GM19035 (cell line): ENCODE measurements at regions not wholly inside any gene's neighbourhood (a gene's known extent, or its start where the extent isn't known, plus 50 kb on each side); places are given as distances from the start of the nearest gene placed in this dataset.

Experiments used
- ATAC-seq: cut with Tn5 transposase; IDR thresholded peaks from one replicate; pipeline ENCODE4 v1.9.1; 2021; ENCODE audit not compliant: unreplicated experiment

GRCh38 chr11:122451911-122452310 is 203.6 kb upstream of the UBASH3B start:
- ATAC-seq, result no peak

GRCh38 chr11:122441666-122442035 is 213.9 kb upstream of the UBASH3B start:
- ATAC-seq, result no peak

GRCh38 chr11:122440811-122441665 is 214.5 kb upstream of the UBASH3B start:
- ATAC-seq, result no peak

- no peak for ATAC-seq
Measured at GRCh38 chr11:122439866-122440810, 215.4 kb upstream of the UBASH3B start.

GRCh38 chr11:122436188-122436555 is 219.3 kb upstream of the UBASH3B start:
- no peak for ATAC-seq

GRCh38 chr11:122435540-122436187 is 219.9 kb upstream of the UBASH3B start:
- ATAC-seq, result no peak

GRCh38 chr11:122434786-122435185 is 220.7 kb upstream of the UBASH3B start:
- ATAC-seq, result no peak

- no peak for ATAC-seq
Measured at GRCh38 chr11:122430490-122430889, 225.0 kb upstream of the UBASH3B start.

- ATAC-seq, result no peak
Measured at GRCh38 chr11:122426073-122426472, 229.4 kb upstream of the UBASH3B start.

- ATAC-seq, result no peak
Measured at GRCh38 chr11:122424636-122425035, 230.9 kb upstream of the UBASH3B start.

- no peak for ATAC-seq
Measured at GRCh38 chr11:122423886-122424285, 231.6 kb upstream of the UBASH3B start.

- ATAC-seq, result no peak
Measured at GRCh38 chr11:122423273-122423672, 232.2 kb upstream of the UBASH3B start.

- ATAC-seq, result no peak
Measured at GRCh38 chr11:122422682-122423081, 232.8 kb upstream of the UBASH3B start.

- no peak for ATAC-seq
Measured at GRCh38 chr11:122421702-122422101, 233.8 kb upstream of the UBASH3B start.

GRCh38 chr11:122418032-122418431 is 237.5 kb upstream of the UBASH3B start:
- no peak for ATAC-seq

- no peak for ATAC-seq
Measured at GRCh38 chr11:122414406-122415018, 241.0 kb upstream of the UBASH3B start.

- ATAC-seq, result no peak
Measured at GRCh38 chr11:122413677-122414076, 241.8 kb upstream of the UBASH3B start.

- ATAC-seq, result no peak
Measured at GRCh38 chr11:122412581-122412980, 242.9 kb upstream of the UBASH3B start.

GRCh38 chr11:122406466-122406865 is 249.1 kb upstream of the UBASH3B start:
- no peak for ATAC-seq

GRCh38 chr11:122405547-122406341 is 249.8 kb upstream of the UBASH3B start:
- ATAC-seq, result no peak
